ENCODE measurements at regions not wholly inside any gene's neighbourhood (a gene's known extent, or its start where the extent isn't known, plus 50 kb on each side); places are given as distances from the start of the nearest gene placed in this dataset.
"Not testable (repeated sequence)": the region's sequence is repeated elsewhere in the genome, so short reads cannot be mapped to it uniquely, and the experiment has no call there.

DNA sequence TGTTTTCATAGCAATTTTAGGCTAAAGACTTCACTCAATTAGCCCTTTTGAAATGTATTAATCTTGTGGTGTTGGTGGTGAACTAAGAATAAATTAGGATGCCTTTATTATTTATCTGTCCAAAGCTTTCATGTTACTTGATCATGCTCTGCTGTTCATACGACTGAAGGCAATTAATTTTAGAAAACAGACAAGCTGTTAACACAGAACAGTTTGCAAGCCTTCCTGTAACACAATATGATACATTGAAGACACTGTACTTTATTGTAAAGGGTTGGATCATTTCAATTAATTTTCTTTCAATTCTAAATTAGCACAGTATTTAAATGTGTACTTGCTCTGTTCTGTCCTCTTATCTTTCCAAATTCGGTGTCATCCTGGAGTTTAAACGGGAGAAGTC lies 794.3 kb upstream of the MIR17HG start:
- no peak for DNase-seq (ENCODE audit: low read depth)

DNA sequence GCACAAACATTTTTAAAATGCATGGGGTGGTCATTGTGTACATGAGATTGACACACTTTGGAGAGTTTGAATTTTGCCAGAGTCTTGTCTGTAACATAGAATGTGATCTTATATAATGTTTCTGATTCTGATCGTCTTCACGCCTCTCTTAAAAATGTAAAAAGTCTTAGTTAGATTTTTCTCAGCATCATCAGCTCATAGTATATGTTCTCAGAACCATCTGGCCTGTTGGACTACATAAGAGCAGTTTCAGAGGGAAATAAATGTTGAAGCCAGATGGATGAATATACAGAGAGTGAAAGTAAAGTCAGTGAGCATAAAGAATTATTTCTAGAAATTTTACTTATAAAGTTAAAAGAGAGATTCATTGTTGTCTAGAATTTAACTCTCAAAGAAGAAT lies 789.9 kb upstream of the MIR17HG start:
- DNase-seq (ENCODE audit: low read depth), result no peak

GRCh38 chr13:90562443-90562842 lies 785.0 kb upstream of the MIR17HG start:
- peak; percentile 27 for DNase-seq (ENCODE audit: low read depth)

DNA sequence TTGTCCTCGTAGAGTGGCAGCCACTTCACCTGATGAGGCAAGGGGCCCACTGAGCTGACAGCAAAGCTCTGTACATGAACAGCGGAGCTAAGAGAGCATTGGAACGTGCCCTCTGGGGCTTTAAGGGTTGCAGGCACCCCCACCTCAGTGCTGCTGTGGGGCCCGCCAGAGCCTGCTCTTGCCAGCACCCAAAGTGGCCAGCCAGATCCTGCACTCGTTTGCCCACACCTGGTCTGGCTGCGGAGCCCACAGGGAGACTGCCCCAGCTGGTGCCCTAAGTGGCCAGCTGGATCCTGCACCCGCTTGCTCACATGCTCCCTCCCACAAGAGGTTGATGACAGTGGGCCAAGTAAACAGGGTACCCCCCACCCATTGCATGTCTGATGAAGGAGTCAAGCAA lies 783.4 kb upstream of the MIR17HG start:
- DNase-seq (ENCODE audit: low read depth), result no peak

GRCh38 chr13:90564566-90564965 lies 782.9 kb upstream of the MIR17HG start:
- no peak for DNase-seq (ENCODE audit: low read depth)

DNA sequence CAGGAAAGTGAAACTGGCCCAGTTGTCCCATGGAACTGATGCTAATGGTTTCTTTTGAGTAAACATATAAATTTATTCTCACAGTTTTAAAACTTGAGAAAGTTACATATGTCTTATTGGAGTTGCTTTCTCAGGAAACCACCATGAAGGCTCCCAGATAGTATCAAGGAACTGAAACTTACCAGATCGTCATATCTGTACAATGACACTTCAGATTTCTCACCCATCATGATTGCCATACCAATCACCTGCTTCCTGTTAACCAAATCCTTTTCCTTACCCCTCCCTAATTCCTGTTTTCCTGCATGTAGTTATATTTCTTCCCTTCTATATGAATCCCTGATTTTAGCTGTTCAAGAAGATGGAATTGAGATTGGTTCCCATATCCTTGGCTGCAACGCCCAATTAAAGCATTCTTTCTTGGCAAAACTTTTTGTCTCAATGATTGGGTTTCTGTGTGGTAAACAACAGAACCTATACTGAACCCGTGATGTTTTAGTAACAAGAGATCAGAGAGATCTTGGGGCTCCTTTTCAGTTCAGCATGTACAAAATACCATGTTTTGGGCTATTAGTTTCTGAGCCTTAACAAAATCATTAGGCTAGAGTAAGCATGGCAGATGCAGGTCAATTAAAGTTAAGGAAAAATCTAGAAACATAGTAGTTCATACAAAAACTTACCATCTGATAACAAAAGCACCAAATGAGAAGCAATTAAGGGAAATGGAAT lies 781.3 kb upstream of the MIR17HG start:
- DNase-seq (ENCODE audit: low read depth), result no peak

- no peak for DNase-seq (ENCODE audit: low read depth)
These were observed 779.3 kb upstream of the MIR17HG start for GRCh38 chr13:90568165-90568564.

DNA sequence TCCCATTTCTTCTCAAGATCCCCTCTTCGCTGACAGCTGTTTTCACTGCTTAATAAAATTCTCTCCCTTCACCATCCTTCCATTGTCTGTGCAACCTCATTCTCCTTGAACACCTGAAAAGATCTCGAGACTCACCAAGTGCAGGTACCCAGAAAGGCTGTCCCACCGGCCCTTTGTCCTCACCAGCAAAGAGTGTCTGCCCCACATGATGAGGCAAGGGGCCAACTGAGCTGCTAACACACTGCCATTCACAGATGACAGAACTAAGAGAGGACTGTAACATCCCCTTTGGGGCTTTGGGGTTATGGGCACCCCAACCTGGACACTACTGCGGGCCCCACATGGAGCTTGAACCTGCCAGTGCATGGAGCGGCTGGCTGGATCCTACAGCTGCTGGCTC lies 771.4 kb upstream of the MIR17HG start:
- no peak for DNase-seq (ENCODE audit: low read depth)

GRCh38 chr13:90577726-90578125 lies 769.8 kb upstream of the MIR17HG start:
- DNase-seq (ENCODE audit: low read depth), result no peak

GRCh38 chr13:90585392-90585791 lies 762.1 kb upstream of the MIR17HG start:
- DNase-seq (ENCODE audit: low read depth), result no peak

DNA sequence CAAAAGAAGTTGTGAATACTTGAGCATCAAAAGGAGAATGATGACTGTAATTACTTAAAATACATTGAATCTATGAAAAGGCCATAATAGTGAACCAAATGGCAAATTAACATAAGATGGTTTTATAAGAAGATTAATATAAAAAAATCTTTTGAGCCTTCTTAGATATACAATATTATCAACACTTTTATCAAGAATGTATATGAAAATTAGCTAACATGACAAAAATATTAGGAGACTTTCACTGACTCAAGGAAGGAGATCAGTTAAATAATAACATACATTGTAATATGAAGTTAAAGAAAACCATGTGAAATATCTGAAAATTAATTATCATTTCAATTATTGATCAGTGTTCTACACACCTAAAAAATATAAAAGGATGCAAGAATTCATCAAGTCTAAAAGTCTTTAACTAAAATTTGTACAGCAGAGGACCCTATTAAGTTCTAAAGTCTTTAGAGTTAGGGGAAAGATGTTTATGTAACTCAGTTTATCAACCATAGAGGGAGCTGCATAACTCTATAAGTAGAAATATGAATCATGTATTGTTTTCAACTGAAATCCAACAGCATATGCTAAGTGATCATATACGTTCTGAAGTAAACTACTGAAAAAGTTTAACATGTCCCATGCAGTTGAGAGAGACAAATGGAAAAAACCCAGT lies 756.1 kb upstream of the MIR17HG start:
- no peak for DNase-seq (ENCODE audit: low read depth)

GRCh38 chr13:90591927-90592268 lies 755.6 kb upstream of the MIR17HG start:
- DNase-seq (ENCODE audit: low read depth), result no peak

DNA sequence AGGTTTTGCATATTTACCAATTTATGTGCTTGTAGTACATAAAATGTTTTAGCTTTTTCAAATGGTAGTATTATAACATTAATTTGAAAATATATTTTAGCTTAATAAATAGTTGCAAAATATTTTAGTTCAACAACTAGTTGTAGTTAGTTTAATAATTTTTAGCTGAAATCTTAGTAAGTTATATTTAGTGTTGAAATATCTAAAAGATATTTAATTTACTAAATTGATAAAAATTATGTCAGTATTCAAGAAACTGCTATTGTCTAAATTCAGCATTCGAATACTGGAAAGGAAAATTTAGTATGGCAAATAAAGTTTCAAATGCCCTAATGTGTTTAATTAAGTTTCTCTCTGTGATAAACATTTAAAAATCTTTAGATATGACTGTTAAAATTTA lies 754.5 kb upstream of the MIR17HG start:
- DNase-seq (ENCODE audit: low read depth), result no peak

GRCh38 chr13:90594681-90595080 lies 752.8 kb upstream of the MIR17HG start:
- peak; percentile 79 for DNase-seq (ENCODE audit: low read depth)

- DNase-seq (ENCODE audit: low read depth), result no peak
These were observed 741.8 kb upstream of the MIR17HG start for GRCh38 chr13:90605664-90606063.

DNA sequence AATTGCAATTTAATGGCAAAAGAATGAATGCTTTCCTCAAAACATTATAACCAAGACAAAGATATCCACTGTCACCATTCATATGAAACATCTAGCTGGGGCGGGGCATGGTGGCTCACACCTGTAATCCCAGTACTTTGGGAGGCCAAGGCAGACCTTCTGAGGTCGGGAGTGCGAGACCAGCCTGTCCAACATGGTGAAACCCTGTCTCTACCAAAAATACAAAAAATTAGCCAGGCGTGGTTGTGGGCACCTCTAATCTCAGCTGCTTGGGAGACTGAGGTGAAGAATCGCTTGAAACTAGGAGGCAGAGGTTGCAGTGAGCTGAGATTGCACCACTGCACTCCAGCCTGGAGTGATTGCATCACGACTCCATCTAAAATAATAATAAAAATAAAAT lies 740.6 kb upstream of the MIR17HG start:
- not testable (repeated sequence) for DNase-seq (ENCODE audit: low read depth)

DNA sequence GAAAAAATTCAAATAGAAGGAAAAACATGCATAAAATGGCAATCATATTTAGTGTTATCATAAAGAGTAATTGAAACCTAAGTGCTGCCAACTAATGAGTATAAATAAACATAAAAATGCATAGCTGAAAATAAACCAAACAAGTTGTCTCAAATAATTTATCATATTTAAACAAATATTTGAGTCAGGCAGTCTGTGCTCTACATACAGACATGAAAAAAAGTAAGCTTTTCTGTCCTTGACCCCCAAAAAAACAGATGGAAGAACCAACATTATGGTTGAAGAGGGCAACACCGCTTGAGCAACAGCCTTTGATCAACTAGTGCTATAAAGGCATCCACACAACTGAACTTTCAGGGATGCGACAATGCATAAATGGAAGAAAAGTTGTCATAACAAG lies 735.1 kb upstream of the MIR17HG start:
- no peak for DNase-seq (ENCODE audit: low read depth)

DNA sequence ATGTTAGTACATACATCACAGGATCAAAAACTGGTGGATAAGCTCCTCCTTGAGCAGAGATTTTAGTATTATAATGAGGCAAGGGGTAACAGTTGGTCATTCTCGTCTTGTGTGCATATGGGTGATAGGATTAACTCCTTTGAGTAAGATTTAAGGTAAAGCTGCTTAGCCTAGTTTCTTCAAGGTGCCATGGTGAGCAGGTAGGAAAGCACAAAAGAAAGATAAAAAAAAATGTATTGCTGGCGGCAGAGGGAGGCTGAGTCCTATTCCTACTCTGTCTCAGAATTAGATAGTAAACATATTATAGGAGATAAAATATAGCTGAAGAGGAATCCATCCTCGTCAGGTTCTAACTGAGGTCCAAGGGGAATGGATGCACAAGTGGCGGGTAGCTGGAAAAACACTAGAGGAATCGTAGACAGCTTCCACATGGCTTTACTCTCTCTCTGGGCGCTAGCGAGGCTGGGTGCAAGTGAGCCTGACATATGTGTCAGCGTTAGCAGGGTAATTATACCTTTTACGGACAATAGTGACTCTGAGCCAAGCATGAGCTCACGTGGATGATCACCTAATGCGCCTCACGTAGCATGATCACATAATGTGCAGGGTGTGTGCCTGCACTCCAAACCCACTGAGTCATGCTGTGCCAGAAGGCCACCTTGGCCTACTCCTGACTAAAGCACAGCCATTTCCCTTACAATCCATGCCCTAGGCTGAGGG lies 734.3 kb upstream of the MIR17HG start:
- DNase-seq (ENCODE audit: low read depth), result no peak

DNA sequence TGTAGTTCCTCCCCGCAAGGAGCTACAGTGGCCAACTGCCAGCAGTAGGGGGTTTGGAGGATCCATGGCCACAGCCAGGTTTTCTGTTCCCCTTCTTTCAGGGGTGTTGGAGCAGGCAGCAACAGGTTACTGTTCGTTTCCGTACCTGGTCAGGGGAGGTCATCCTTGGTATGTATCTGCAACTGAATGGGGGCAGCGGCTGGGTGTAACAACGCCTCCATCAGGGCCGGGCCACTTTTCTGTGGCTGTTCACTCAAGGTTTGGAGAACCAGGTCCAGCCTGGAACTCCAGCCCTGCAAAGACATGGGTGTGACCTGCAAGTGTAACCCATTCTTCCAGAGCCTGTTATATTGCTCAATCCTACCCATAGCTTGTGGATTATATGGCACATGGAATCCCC lies 732.3 kb upstream of the MIR17HG start:
- DNase-seq (ENCODE audit: low read depth), result no peak

- DNase-seq (ENCODE audit: low read depth), result no peak
These were observed 731.7 kb upstream of the MIR17HG start for GRCh38 chr13:90615767-90616166.

DNA sequence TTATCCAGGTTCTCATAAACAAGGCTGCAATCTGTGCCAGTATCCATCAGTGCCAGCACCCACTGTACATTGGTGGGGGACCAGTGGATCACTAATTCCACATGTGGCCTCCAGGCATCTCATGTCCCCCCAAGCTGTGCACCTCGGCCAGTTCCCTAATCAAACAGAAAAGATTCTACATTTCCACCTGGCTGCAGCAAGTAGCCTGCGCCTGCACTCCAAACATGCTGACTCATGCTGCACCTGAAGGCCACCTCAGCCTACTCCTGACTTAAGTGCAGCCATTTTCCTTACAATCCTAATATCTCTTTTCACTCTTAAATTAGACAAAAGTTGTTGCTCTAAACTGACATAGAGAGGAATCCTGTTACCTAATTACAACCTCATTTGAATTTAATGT lies 729.4 kb upstream of the MIR17HG start:
- no peak for DNase-seq (ENCODE audit: low read depth)

- peak; percentile 17 for DNase-seq (ENCODE audit: low read depth)
These were observed 724.9 kb upstream of the MIR17HG start for GRCh38 chr13:90622541-90622940.
